GM18951 (cell line): ENCODE measurements at regions not wholly inside any gene's neighbourhood (a gene's known extent, or its start where the extent isn't known, plus 50 kb on each side); places are given as distances from the start of the nearest gene placed in this dataset.

Experiments used
- POLR2A ChIP-seq: IDR thresholded peaks from 4 replicates; pipeline ENCODE4 v1.6.1; 2011; ENCODE audit warnings: mild to moderate bottlenecking; ENCODE audit not compliant: insufficient read length, insufficient read depth; ENCODE audit errors: extremely low read depth
- in situ Hi-C: fragments of 300-500 bp; cut with MboI; formaldehyde crosslinking; loops from one replicate; pipeline ENCODE4 v1.12.0; 2022; ENCODE audit warnings: low sequenced_read_pairs, mixed read lengths, inconsistent platforms; ENCODE audit not compliant: unreplicated experiment

DNA sequence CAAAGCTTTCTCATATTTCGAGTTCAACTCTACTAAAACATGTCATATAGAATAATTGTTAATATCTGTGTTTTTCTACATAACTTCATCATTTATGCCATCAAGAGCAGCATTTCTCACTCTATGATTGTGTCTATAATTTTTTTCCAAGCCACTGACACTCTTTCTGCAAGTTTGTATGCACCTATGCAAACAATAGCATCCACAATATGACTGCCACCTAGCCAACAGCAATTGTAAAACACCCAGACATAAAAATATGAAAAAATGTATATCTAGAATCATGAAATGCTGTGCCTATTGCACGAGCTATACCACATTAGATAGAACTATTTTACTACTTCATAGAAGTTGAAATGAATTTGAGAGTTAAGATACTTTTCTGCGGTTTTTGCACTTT lies 286.5 kb upstream of the MARCKS start:
- in situ Hi-C loops, result no loop called here
- TF ChIP-seq POLR2A, result no peak

DNA sequence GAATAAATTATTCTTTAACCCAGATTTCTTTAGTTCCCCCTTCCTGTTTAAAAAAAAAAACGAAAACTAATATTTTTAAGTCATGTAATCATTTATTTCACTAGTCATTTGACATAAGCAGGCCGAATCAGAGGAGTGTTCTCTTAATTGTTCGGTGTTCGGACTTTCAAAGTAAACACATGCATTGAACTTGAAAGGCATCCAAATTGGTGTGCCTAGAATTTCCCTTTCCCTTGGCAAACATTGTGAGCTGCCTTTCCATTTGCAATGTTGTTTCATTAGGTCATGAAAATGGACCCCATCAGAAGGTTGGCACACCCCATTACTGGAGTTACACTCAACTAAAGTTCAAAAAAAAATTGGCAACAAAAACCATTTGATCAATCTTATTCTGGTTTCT lies 283.0 kb upstream of the MARCKS start:
- no peak for TF ChIP-seq POLR2A
- in situ Hi-C loops, result no loop called here

DNA sequence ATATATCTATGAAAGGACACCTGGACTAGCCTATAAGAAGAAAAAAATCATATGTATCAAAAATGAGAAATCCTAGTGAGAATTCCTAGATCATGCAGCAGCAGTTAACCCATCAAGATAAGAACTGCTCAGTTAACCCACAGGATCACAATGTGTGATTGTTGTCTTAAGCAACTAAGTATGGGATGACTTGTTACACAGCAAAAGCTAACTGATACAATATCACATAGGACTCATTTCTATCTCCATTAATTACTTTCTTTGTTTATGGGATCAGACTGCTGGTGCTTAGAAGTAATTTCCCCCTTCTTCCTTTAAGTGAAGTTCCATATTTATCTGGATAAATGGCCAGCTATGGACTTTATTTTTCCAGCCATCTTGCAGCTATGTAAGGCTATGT lies 280.8 kb upstream of the MARCKS start:
- in situ Hi-C loops, result no loop called here
- TF ChIP-seq POLR2A, result no peak

DNA sequence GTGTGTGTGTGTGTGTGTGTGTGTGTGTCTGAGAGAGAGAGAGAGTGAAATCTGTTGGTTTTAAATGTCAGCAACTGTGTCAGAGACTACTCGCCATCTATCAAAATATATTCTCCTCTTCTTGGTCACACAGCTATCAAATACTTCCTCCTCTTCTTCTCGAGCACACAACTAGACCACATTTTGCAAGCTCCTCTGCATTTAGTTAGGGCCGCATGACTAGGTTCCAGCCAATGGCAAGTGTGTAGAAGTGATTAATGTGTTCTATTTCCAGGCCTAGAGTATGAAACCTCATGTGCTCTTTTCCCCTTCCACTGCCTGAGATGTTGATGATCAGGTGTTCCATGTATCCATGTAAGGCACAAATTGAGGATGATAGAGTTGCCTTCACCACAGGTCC lies 278.5 kb upstream of the MARCKS start:
- in situ Hi-C loops, result no loop called here
- TF ChIP-seq POLR2A, result no peak

DNA sequence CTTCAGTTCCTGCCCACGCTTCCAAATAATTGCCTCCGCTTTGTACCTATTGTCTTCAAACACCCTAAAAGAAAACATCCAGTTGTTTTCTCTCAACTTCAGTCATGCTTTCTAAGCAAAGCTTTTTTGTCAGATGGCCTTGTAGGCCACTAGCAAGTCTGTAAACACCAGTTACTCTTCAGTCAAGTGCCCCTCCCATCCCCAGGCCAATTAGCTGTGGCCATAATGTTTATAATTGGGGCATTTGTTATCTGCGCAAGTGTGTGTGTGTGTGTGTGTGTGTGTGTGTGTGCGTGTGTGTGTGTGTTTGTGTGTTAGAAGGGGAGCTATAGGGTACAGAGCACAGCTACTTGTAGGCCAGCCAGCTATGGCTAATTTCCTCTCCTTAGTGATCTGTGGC lies 272.4 kb upstream of the MARCKS start:
- in situ Hi-C loops, result no loop called here
- TF ChIP-seq POLR2A, result no peak

DNA sequence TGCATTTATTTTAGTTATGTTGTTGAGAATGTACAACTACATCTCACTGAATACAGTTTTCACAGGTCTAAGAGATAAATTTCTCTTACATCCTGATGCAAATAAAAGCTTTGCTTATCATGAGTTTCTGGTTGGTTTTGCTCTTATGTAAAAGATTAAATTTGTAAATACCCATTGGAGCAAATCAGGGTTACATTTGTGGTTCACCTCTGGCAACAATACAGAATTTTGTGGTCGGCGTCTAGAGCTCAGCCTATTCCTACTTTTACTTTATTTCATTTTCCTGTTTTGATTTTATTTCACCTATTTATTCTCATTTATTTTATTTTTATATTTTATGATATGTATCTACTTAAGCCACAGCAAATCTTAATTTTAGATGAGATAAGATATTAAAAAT lies 271.9 kb upstream of the MARCKS start:
- no peak for TF ChIP-seq POLR2A
- in situ Hi-C loops, result no loop called here

DNA sequence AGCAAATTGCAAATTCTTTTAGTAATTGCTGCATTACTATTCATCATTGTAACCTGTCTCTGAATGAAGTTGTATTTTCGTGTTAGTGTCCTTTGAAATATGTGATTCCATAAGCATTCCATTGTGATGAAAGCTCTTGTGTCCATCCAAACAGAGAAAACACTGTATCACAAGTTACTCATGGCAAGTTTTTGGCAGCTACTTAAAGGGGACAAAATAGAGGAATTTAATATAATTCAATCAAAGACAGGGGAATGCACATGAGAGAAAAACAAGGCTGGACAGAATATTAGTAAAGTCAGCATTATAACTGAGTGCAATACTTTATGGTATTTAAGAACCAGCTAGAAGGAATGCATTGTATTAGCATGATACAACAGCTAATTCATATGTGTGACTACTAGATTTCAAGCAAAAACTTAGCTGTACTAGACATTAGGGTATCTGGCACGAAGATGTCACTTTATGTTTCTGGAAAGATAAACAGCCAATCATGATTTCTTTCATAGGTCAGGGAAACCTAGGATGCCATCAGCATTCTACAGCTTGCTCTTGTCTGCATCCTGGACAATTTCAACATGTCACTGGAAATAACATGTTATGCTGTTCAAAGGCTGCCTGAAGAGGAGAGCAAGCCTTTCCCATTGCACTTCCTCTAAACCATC lies 270.6 kb upstream of the MARCKS start:
- TF ChIP-seq POLR2A, result no peak
- in situ Hi-C loops, result no loop called here

DNA sequence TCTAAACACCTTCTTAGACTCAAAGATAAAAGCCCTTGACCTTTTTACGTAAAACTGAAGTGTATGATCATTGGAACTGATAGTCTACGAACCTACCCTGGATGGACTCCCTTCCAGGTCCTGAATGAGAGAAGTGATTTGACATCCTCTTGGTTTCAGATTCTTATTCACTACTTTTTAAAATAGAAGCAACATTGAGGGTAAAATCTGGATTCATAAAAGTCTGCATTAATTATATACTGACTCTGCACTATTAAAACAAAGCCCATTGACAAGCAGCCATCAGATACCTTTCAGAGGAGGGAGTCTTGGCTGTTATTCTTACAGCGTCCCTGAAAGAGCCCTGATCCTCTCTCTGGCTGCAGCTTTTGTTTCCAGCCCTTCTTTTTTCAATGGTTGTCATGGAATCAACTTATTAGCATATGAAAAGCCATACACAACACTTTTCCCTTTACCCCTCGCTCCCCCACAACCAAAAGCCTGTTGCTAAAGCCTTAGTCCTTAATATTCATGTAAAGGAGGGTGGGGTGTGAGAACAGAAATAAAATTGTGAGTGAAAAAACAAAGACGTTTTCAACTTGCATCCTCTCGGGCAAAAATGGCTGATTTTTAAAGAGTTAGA lies 270.0 kb upstream of the MARCKS start:
- no peak for TF ChIP-seq POLR2A
- in situ Hi-C loops, result no loop called here

DNA sequence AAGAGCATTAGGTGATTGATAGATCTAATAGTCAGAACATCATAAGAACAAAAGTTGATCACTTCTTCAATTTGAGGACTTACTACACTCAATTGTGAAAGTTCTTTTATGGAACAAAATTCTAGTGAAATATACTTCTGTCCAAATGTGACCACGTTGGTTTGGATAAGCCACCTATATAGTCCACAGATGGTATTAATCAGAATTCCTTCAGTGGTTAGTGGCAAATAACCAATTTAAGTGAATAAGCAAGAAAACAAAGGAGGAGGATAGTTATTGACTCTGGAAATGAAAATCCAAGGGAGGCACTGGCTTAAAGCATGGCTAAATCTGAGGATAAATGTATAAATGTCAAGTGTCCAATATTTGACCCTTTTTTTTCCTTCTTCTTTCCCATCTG lies 268.5 kb upstream of the MARCKS start:
- no peak for TF ChIP-seq POLR2A
- in situ Hi-C loops, result no loop called here

DNA sequence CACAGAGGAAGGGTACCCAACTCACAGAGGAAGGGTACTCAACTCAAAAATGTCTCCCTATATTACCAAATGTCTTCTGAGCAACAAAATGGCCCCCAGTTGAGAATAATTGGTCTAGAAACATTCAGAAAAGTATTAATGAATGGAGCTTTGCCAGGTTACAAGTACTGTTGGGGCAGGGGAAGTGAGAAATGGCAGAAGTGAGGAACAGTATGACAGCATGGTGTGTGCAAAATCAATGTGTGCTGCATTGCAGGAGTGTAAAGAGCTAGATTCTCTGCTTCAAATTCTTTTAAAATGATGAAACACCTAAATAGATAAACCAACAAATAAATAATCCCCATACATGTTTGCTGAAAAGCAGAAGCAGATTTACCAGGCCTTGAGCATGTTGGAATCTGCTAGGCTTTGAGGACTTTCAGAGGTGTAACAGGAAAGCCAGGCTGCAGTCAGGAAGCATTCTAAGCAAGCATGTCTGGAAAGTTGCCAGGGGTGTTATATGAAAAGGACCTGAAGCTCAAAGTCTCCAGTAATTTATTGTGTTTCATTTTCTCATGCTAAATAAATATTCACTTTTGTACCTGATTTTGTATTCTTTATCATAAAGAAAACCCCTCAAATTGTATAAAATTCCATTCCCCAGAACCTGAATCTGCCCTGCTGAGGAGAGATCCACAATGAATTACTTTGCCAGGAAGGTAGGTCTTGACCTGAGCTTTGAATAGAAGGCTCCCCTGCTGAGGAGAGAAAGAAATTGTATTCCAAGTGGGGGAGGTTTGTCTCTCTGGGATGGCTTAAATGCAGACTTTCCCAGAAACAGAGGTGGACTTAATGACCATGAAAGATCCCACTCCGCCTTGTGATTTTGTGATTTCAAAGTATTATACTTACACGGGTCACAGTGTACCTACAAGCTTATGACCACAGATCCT lies 265.0 kb upstream of the MARCKS start:
- TF ChIP-seq POLR2A, result no peak
- in situ Hi-C loops, result no loop called here

DNA sequence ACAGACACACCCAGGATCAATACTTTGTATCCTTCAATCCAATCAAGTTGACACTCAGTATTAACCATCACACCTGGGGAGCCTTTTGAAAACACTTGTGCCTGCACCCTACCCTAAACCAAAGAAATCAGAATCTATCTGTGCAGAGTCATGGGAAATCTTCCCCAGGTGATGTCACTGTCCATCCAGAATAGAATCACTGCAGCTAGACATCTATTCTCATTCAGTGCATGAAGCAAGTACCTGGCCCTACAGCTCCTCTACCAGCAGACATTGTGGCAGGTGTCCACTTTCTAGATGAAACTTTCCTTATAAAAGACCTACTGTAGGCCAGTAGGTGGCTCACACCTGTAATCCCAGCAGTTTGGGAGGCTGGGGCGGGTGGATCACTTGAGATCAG lies 262.4 kb upstream of the MARCKS start:
- no peak for TF ChIP-seq POLR2A
- in situ Hi-C loops, result no loop called here

DNA sequence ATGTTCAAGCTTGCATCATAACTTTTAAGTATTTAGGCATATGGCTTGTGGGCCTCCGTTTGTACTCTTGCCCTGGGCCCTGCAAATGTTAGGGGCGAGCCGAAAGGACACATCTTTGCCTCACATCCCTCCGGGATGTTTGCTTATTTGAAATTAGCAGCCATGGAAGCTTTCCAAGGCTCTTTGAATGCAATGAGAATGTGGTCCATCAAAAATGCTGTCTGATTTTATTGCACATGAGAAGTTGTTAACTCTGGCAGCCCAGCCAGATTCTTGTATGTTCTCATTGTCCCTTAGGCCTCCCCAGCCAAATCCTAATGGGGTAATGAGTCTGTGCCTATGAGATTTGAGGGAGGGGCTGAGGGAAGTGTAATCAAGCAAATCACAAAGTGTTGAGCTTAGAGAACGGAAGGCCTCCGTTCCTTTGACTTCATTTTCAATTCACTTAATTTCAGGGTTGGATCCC lies 261.2 kb upstream of the MARCKS start:
- TF ChIP-seq POLR2A, result no peak
- in situ Hi-C loops, result no loop called here

DNA sequence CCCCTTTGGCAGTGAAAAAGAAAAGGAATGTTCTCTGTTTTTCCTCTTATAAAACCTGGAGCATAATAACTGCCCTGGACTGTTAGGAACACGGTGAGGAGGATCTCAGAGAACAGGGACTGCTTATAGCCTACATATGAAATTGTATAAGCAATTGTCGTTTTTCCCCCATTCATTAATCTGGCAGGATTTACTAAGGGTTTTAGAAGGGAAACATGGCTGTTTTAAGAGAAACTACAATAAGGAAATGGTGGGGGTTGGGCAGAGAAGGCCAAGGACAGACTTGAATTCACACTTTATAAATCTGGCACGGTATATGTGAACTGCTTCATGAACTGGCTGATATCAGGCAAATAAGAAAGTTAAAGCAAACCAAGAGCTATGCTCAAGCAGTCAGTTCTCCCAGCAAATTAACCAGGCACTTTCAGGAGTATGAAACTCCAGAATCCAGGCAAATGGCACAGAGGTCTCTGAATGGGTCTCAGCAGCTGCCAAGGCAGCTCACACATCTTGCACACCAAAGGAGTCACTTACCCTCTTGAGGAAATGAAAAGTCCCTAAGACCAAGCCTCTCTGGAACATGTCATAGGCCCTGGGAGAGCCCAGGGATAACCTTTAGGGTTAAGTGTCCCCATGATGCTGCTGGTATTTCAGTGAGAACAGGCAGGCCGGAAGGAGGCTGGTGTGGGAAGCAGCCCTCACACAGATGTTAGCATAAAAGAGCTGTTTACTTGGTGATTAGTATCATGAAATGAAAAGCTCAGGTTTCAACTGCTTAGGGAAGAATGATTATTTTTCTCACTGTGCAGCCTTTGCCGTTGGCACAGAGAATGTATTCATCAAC lies 260.5 kb upstream of the MARCKS start:
- no peak for TF ChIP-seq POLR2A
- in situ Hi-C loops, result no loop called here
